ENCODE measurements at regions not wholly inside any gene's neighbourhood (a gene's known extent, or its start where the extent isn't known, plus 50 kb on each side); places are given as distances from the start of the nearest gene placed in this dataset.
A peak's percentile ranks its signal among the peaks of the same experiment; 100 is the strongest.

GRCh38 chr9:135209852-135210251 lies 122.4 kb downstream of the OLFM1 start:
- no peak for DNase-seq
- no peak overlapping the region for H4K8ac ChIP-seq (ENCODE audit: low read depth, low read length)
- no peak overlapping the region for H3K18ac ChIP-seq (ENCODE audit: low read length)
- no peak overlapping the region for H2BK5ac ChIP-seq (ENCODE audit: low read length)
- no peaks in the 10 kb centered on the region for H3K79me1 ChIP-seq (ENCODE audit: low read length)
- H3K4me3 ChIP-seq (ENCODE audit: low read length), result no peak overlapping the region
- H2AK5ac ChIP-seq (ENCODE audit: low read length), result no peak overlapping the region
- WGBS (ENCODE audit: extremely low coverage, insufficient coverage, low lambda C conversion rate), result no CpG with 5 or more reads among the region's 2 CpGs
- no peaks in the 10 kb centered on the region for H3K79me2 ChIP-seq (ENCODE audit: control insufficient read depth, insufficient read depth, low read length)
- no peaks in the 10 kb centered on the region for H3K4me1 ChIP-seq (ENCODE audit: control insufficient read depth, low read depth, low read length)
- H3K36me3 ChIP-seq (ENCODE audit: control insufficient read depth, insufficient read depth, low read length), result no peaks in the 10 kb centered on the region
- H3K56ac ChIP-seq (ENCODE audit: low read length), result no peak overlapping the region
- H3K4ac ChIP-seq (ENCODE audit: low read depth, low read length), result no peak overlapping the region
- no peak overlapping the region for H3K9ac ChIP-seq (ENCODE audit: low read length)
- H3K4me2 ChIP-seq (ENCODE audit: low read length), result no peak overlapping the region
- H4K5ac ChIP-seq (ENCODE audit: low read length), result no peak overlapping the region
- H3K23ac ChIP-seq (ENCODE audit: low read length), result no peak overlapping the region
- H3K27ac ChIP-seq (ENCODE audit: low read depth, low read length), result no peak overlapping the region
- no peak overlapping the region for H2BK120ac ChIP-seq (ENCODE audit: low read depth, low read length)
- no peaks in the 10 kb centered on the region for H3K27me3 ChIP-seq (ENCODE audit: insufficient read depth, low read length, poor library complexity)
- H2BK15ac ChIP-seq (replicated peaks; ENCODE audit: low read depth), result no peak overlapping the region

DNA sequence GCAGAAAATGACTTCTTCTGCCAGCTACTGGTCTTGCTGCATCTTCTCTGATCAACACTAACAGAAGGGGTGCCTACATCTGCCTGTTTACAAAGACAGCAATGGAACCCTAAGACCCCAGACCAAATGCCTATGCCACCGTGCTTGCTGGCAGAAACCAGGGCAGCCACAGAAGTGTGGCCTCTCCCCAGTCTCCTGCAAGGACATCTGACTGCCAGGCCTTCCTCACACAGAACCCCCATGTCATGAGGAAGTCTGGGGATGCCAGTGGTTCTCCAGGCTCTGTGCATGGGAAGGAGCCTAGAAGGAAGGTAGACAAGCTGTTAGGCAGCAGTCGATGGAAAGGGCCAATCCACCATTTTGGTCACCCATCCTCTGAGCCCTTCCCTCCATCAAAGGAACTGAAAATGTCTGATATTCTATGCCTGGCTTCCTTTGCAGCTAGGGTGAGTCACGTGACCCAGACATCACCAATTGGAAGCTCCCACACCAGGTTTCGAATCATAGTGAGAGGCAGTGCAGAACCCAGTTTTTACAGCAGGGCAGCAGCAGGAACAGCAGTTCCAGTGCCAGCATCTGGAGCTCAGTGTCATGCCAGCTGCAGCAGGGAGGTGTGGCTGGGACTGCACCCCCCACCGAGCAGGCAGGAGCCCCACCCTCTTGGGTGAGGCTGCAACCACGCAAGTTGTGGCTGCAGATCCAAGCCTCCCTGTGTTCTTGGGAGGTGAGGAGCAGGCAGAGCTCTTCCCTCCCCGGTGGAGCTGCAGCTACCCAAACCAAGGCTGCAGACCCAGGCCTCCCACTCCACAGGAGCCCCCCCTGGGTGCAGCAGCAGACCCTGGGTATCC lies 123.4 kb downstream of the OLFM1 start:
- WGBS (ENCODE audit: extremely low coverage, insufficient coverage, low lambda C conversion rate), result no CpG with 5 or more reads among the region's 7 CpGs
- H3K9ac ChIP-seq (ENCODE audit: low read length), result no peak overlapping the region
- H3K18ac ChIP-seq (ENCODE audit: low read length), result no peak overlapping the region
- no peak overlapping the region for H2BK5ac ChIP-seq (ENCODE audit: low read length)
- H3K27me3 ChIP-seq (ENCODE audit: insufficient read depth, low read length, poor library complexity), result no peaks in the 10 kb centered on the region
- no peaks in the 10 kb centered on the region for H3K36me3 ChIP-seq (ENCODE audit: control insufficient read depth, insufficient read depth, low read length)
- no peaks in the 10 kb centered on the region for H3K79me2 ChIP-seq (ENCODE audit: control insufficient read depth, insufficient read depth, low read length)
- no peak overlapping the region for H4K5ac ChIP-seq (ENCODE audit: low read length)
- H3K56ac ChIP-seq (ENCODE audit: low read length), result no peak overlapping the region
- no peak for DNase-seq
- H4K8ac ChIP-seq (ENCODE audit: low read depth, low read length), result no peak overlapping the region
- H3K79me1 ChIP-seq (ENCODE audit: low read length), result no peaks in the 10 kb centered on the region
- no peak overlapping the region for H2BK120ac ChIP-seq (ENCODE audit: low read depth, low read length)
- H2BK15ac ChIP-seq (replicated peaks; ENCODE audit: low read depth), result no peak overlapping the region
- no peak overlapping the region for H3K27ac ChIP-seq (ENCODE audit: low read depth, low read length)
- H3K4me2 ChIP-seq (ENCODE audit: low read length), result no peak overlapping the region
- no peak overlapping the region for H3K4ac ChIP-seq (ENCODE audit: low read depth, low read length)
- H3K23ac ChIP-seq (ENCODE audit: low read length), result no peak overlapping the region
- no peak overlapping the region for H3K4me3 ChIP-seq (ENCODE audit: low read length)
- H3K4me1 ChIP-seq (ENCODE audit: control insufficient read depth, low read depth, low read length), result no peaks in the 10 kb centered on the region
- no peak overlapping the region for H2AK5ac ChIP-seq (ENCODE audit: low read length)

DNA sequence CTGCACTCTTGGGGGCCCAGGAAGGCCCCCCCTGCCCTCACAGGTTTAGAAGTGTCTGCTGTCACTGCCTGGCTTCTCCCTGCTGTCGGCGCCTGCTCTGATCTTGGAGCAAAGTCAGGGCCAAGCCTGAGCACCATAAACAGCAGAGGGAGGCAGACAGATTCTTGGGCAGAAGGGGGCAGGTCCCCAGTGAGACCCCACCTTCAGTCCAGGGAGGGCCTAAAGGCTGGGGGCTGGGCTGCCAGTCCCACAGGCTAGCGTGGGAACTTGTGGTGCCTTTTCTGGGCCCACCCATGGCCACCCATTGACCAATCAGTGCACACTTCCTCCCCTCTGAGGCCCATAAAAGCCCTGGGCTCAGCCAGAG lies 124.0 kb downstream of the OLFM1 start:
- Histone ChIP-seq H3K79me2 (ENCODE audit: control insufficient read depth, insufficient read depth, low read length) (no peaks in the 10 kb centered on the region), H3K27ac (ENCODE audit: low read depth, low read length) (no peak overlapping the region), H4K8ac (ENCODE audit: low read depth, low read length) (no peak overlapping the region), H3K23ac (ENCODE audit: low read length) (no peak overlapping the region), H2AK5ac (ENCODE audit: low read length) (no peak overlapping the region), H3K27me3 (ENCODE audit: insufficient read depth, low read length, poor library complexity) (no peaks in the 10 kb centered on the region), H3K36me3 (ENCODE audit: control insufficient read depth, insufficient read depth, low read length) (no peaks in the 10 kb centered on the region), H3K4ac (ENCODE audit: low read depth, low read length) (no peak overlapping the region), H3K9ac (ENCODE audit: low read length) (no peak overlapping the region), H2BK5ac (ENCODE audit: low read length) (no peak overlapping the region), H3K4me1 (ENCODE audit: control insufficient read depth, low read depth, low read length) (no peaks in the 10 kb centered on the region), H3K4me3 (ENCODE audit: low read length) (no peak overlapping the region), H3K79me1 (ENCODE audit: low read length) (no peaks in the 10 kb centered on the region), H3K4me2 (ENCODE audit: low read length) (no peak overlapping the region), H4K5ac (ENCODE audit: low read length) (no peak overlapping the region), H3K56ac (ENCODE audit: low read length) (no peak overlapping the region), H2BK120ac (ENCODE audit: low read depth, low read length) (no peak overlapping the region), H3K18ac (ENCODE audit: low read length) (no peak overlapping the region), H2BK15ac (replicated peaks; ENCODE audit: low read depth) (no peak overlapping the region)
- DNase-seq, result no peak
- no CpG with 5 or more reads among the region's 3 CpGs for WGBS (ENCODE audit: extremely low coverage, insufficient coverage, low lambda C conversion rate)

DNA sequence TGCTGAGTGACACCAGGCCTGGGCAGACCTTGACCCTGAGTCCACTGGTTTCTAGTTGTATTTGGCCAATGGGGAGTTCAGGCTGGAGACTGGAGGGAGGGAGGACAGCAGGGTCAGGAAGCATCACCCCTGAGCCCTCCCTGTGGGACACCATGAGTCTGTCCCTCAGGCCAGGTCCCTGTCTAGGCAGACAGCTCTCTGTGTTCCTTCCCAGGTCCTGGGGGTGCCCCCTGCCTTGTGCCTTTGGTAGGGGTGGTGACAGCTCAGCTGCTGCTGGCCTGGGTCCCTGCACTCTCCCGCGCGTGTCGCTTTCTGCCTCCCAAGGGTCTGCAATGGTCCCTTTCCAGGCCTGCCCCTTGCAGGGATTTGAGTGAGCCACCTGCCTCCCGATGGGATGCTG lies 125.5 kb downstream of the OLFM1 start:
- no CpG with 5 or more reads among the region's 5 CpGs for WGBS (ENCODE audit: extremely low coverage, insufficient coverage, low lambda C conversion rate)
- Histone ChIP-seq H2BK120ac (ENCODE audit: low read depth, low read length) (no peak overlapping the region), H2BK5ac (ENCODE audit: low read length) (no peak overlapping the region), H3K27ac (ENCODE audit: low read depth, low read length) (no peak overlapping the region), H3K9ac (ENCODE audit: low read length) (no peak overlapping the region), H3K23ac (ENCODE audit: low read length) (no peak overlapping the region), H3K79me2 (ENCODE audit: control insufficient read depth, insufficient read depth, low read length) (no peaks in the 10 kb centered on the region), H3K18ac (ENCODE audit: low read length) (no peak overlapping the region), H3K36me3 (ENCODE audit: control insufficient read depth, insufficient read depth, low read length) (no peaks in the 10 kb centered on the region), H2AK5ac (ENCODE audit: low read length) (no peak overlapping the region), H3K4me1 (ENCODE audit: control insufficient read depth, low read depth, low read length) (peaks cover 3% of the 10 kb centered on the region), H3K4ac (ENCODE audit: low read depth, low read length) (no peak overlapping the region), H4K8ac (ENCODE audit: low read depth, low read length) (no peak overlapping the region), H2BK15ac (replicated peaks; ENCODE audit: low read depth) (no peak overlapping the region), H4K5ac (ENCODE audit: low read length) (no peak overlapping the region), H3K4me3 (ENCODE audit: low read length) (no peak overlapping the region), H3K56ac (ENCODE audit: low read length) (peak overlapping the region; percentile 17), H3K79me1 (ENCODE audit: low read length) (no peaks in the 10 kb centered on the region), H3K4me2 (ENCODE audit: low read length) (no peak overlapping the region), H3K27me3 (ENCODE audit: insufficient read depth, low read length, poor library complexity) (no peaks in the 10 kb centered on the region)
- DNase-seq, result no peak

DNA sequence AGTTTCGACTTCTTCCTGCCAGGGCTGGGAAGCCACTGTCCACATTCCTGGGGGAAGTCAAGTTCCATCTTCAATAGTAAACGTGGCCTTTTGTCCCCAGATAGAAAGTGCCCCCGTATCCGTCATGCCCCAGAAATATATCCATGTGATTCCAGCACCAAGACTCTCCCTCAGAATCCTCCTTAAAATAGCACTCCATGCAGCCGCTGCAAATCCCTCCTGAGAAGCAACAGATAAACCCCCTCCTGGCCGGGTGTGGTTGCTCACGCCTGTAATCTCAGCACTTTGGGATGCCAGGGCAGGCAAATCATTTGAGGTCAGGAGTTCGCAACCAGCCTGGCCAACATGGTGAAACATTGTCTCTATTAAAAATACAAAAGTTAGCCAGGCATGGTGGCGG lies 126.1 kb downstream of the OLFM1 start:
- H2AK5ac ChIP-seq (ENCODE audit: low read length), result no peak overlapping the region
- no peak overlapping the region for H3K4me2 ChIP-seq (ENCODE audit: low read length)
- no peak for DNase-seq
- no peaks in the 10 kb centered on the region for H3K79me1 ChIP-seq (ENCODE audit: low read length)
- H2BK5ac ChIP-seq (ENCODE audit: low read length), result no peak overlapping the region
- H3K23ac ChIP-seq (ENCODE audit: low read length), result no peak overlapping the region
- H4K8ac ChIP-seq (ENCODE audit: low read depth, low read length), result no peak overlapping the region
- no peak overlapping the region for H3K4ac ChIP-seq (ENCODE audit: low read depth, low read length)
- no peak overlapping the region for H2BK15ac ChIP-seq (replicated peaks; ENCODE audit: low read depth)
- peaks cover 9% of the 10 kb centered on the region for H3K4me1 ChIP-seq (ENCODE audit: control insufficient read depth, low read depth, low read length)
- H3K27ac ChIP-seq (ENCODE audit: low read depth, low read length), result no peak overlapping the region
- H3K9ac ChIP-seq (ENCODE audit: low read length), result no peak overlapping the region
- H4K5ac ChIP-seq (ENCODE audit: low read length), result no peak overlapping the region
- no peak overlapping the region for H2BK120ac ChIP-seq (ENCODE audit: low read depth, low read length)
- WGBS (ENCODE audit: extremely low coverage, insufficient coverage, low lambda C conversion rate), result no CpG with 5 or more reads among the region's 9 CpGs
- H3K56ac ChIP-seq (ENCODE audit: low read length), result no peak overlapping the region
- no peaks in the 10 kb centered on the region for H3K27me3 ChIP-seq (ENCODE audit: insufficient read depth, low read length, poor library complexity)
- H3K36me3 ChIP-seq (ENCODE audit: control insufficient read depth, insufficient read depth, low read length), result no peaks in the 10 kb centered on the region
- H3K4me3 ChIP-seq (ENCODE audit: low read length), result no peak overlapping the region
- no peak overlapping the region for H3K18ac ChIP-seq (ENCODE audit: low read length)
- H3K79me2 ChIP-seq (ENCODE audit: control insufficient read depth, insufficient read depth, low read length), result no peaks in the 10 kb centered on the region
